ENCODE measurements at regions not wholly inside any gene's neighbourhood (a gene's known extent, or its start where the extent isn't known, plus 50 kb on each side); places are given as distances from the start of the nearest gene placed in this dataset.

GRCh38 chr14:53516261-53516774 lies 363.2 kb upstream of the DDHD1 start (continued):
- TF ChIP-seq CHD7 (IDR thresholded peaks at IDR 0.05; ENCODE audit: insufficient replicate concordance, low read length) (no peak), TEAD4 (IDR thresholded peaks at IDR 0.05; ENCODE audit: low read depth, low read length) (no peak), FOSL1 (IDR thresholded peaks at IDR 0.05; ENCODE audit: insufficient read depth, low read depth, low read length) (no peak), EZH2 (IDR thresholded peaks at IDR 0.05; ENCODE audit: low read depth, low read length, severe bottlenecking) (no peak), RFX5 (IDR thresholded peaks at IDR 0.05; ENCODE audit: borderline replicate concordance, low read depth, low read length) (no peak), BACH1 (IDR thresholded peaks at IDR 0.05; ENCODE audit: low read length) (no peak), JUND (IDR thresholded peaks at IDR 0.05; ENCODE audit: low read length) (no peak)

All from H1 (cell line).